NCI-H1048 (cell line): ENCODE measurements at regions not wholly inside any gene's neighbourhood (a gene's known extent, or its start where the extent isn't known, plus 50 kb on each side); places are given as distances from the start of the nearest gene placed in this dataset.
"Not testable (repeated sequence)": the region's sequence is repeated elsewhere in the genome, so short reads cannot be mapped to it uniquely, and the experiment has no call there.

Experiments
- DNase-seq: peaks from one replicate; lab custom pipeline; 2025; lab: John Stamatoyannopoulos, UW

GRCh38 chr5:130836729-130837649, 328.1 kb downstream of the HINT1 start:
- DNase-seq = no peak

- not testable (repeated sequence) for DNase-seq
Measured at GRCh38 chr5:130817598-130818384, 347.3 kb downstream of the HINT1 start.

GRCh38 chr5:130815246-130815645, 349.8 kb downstream of the HINT1 start:
- DNase-seq = no peak

GRCh38 chr5:130808691-130809090, 356.4 kb downstream of the HINT1 start:
- no peak for DNase-seq

- DNase-seq = no peak
Measured at GRCh38 chr5:130805648-130806047, 359.4 kb downstream of the HINT1 start.

GRCh38 chr5:130805036-130805435, 360.0 kb downstream of the HINT1 start:
- DNase-seq = no peak

- no peak for DNase-seq
Measured at GRCh38 chr5:130801963-130802362, 363.1 kb downstream of the HINT1 start.

- DNase-seq = no peak
Measured at GRCh38 chr5:130799015-130799414, 366.0 kb downstream of the HINT1 start.

- no peak for DNase-seq
Measured at GRCh38 chr5:130797303-130797702, 367.8 kb downstream of the HINT1 start.

- DNase-seq = no peak
Measured at GRCh38 chr5:130796902-130797301, 368.2 kb downstream of the HINT1 start.

- DNase-seq = no peak
Measured at GRCh38 chr5:130796032-130796431, 369.0 kb downstream of the HINT1 start.

GRCh38 chr5:130795037-130795436, 370.0 kb downstream of the HINT1 start:
- no peak for DNase-seq

GRCh38 chr5:130777794-130778193, 387.3 kb downstream of the HINT1 start:
- peak; percentile 44 for DNase-seq

- DNase-seq = no peak
Measured at GRCh38 chr5:130773813-130774212, 391.2 kb downstream of the HINT1 start.

GRCh38 chr5:130762031-130762430, 403.0 kb downstream of the HINT1 start:
- DNase-seq = no peak

- no peak for DNase-seq
Measured at GRCh38 chr5:130759061-130759460, 406.0 kb downstream of the HINT1 start.

- DNase-seq = no peak
Measured at GRCh38 chr5:130747556-130747955, 417.5 kb downstream of the HINT1 start.

- not testable (repeated sequence) for DNase-seq
Measured at GRCh38 chr5:130746641-130747040, 418.4 kb downstream of the HINT1 start.

GRCh38 chr5:130743092-130743491, 422.0 kb downstream of the HINT1 start:
- no peak for DNase-seq

- no peak for DNase-seq
Measured at GRCh38 chr5:130740047-130740569, 424.9 kb downstream of the HINT1 start.

- no peak for DNase-seq
Measured at GRCh38 chr5:130731839-130732238, 433.2 kb downstream of the HINT1 start.

GRCh38 chr5:130729541-130729940, 435.5 kb downstream of the HINT1 start:
- DNase-seq = no peak

GRCh38 chr5:130727830-130728229, 437.2 kb downstream of the HINT1 start:
- DNase-seq = no peak
